GM18502 (cell line): ENCODE measurements at regions not wholly inside any gene's neighbourhood (a gene's known extent, or its start where the extent isn't known, plus 50 kb on each side); places are given as distances from the start of the nearest gene placed in this dataset.
"Not testable (repeated sequence)": the region's sequence is repeated elsewhere in the genome, so short reads cannot be mapped to it uniquely, and the experiment has no call there.

Experiments
- ATAC-seq: cut with Tn5 transposase; IDR thresholded peaks from one replicate; pipeline ENCODE4 v1.9.1; 2021; ENCODE audit warnings: mild to moderate bottlenecking; ENCODE audit not compliant: unreplicated experiment, poor library complexity

- ATAC-seq: no peak
Measured at GRCh38 chr18:30644158-30644557, 398.4 kb downstream of the DSC3 start.

GRCh38 chr18:30639361-30639760, 403.2 kb downstream of the DSC3 start:
- no peak for ATAC-seq

- ATAC-seq: no peak
Measured at GRCh38 chr18:30634249-30634648, 408.3 kb downstream of the DSC3 start.

- no peak for ATAC-seq
Measured at GRCh38 chr18:30632071-30632698, 410.4 kb downstream of the DSC3 start.

GRCh38 chr18:30625961-30626360, 416.6 kb downstream of the DSC3 start:
- no peak for ATAC-seq

GRCh38 chr18:30623401-30624065, 419.0 kb downstream of the DSC3 start:
- no peak for ATAC-seq

- no peak for ATAC-seq
Measured at GRCh38 chr18:30622635-30623034, 419.9 kb downstream of the DSC3 start.

GRCh38 chr18:30622104-30622503, 420.4 kb downstream of the DSC3 start:
- no peak for ATAC-seq

- ATAC-seq: no peak
Measured at GRCh38 chr18:30618567-30618966, 424.0 kb downstream of the DSC3 start.

GRCh38 chr18:30616414-30616813, 426.1 kb downstream of the DSC3 start:
- no peak for ATAC-seq

GRCh38 chr18:30613467-30613801, 429.1 kb downstream of the DSC3 start:
- ATAC-seq: no peak

- ATAC-seq: no peak
Measured at GRCh38 chr18:30601541-30601940, 441.0 kb downstream of the DSC3 start.

GRCh38 chr18:30597202-30597601, 445.3 kb downstream of the DSC3 start:
- no peak for ATAC-seq

GRCh38 chr18:30596635-30597034, 445.9 kb downstream of the DSC3 start:
- ATAC-seq: no peak

GRCh38 chr18:30595942-30596341, 446.6 kb downstream of the DSC3 start:
- no peak for ATAC-seq

GRCh38 chr18:30594911-30595310, 447.6 kb downstream of the DSC3 start:
- ATAC-seq: not testable (repeated sequence)

GRCh38 chr18:30591462-30591861, 451.1 kb downstream of the DSC3 start:
- no peak for ATAC-seq

GRCh38 chr18:30588673-30589164, 453.8 kb downstream of the DSC3 start:
- ATAC-seq: no peak

GRCh38 chr18:30583768-30584167, 458.8 kb downstream of the DSC3 start:
- no peak for ATAC-seq

GRCh38 chr18:30582078-30582477, 460.5 kb downstream of the DSC3 start:
- no peak for ATAC-seq

- no peak for ATAC-seq
Measured at GRCh38 chr18:30578707-30579106, 463.8 kb downstream of the DSC3 start.

GRCh38 chr18:30572214-30572613, 470.3 kb downstream of the DSC3 start:
- ATAC-seq: no peak
